ENCODE measurements at regions not wholly inside any gene's neighbourhood (a gene's known extent, or its start where the extent isn't known, plus 50 kb on each side); places are given as distances from the start of the nearest gene placed in this dataset.

DNA sequence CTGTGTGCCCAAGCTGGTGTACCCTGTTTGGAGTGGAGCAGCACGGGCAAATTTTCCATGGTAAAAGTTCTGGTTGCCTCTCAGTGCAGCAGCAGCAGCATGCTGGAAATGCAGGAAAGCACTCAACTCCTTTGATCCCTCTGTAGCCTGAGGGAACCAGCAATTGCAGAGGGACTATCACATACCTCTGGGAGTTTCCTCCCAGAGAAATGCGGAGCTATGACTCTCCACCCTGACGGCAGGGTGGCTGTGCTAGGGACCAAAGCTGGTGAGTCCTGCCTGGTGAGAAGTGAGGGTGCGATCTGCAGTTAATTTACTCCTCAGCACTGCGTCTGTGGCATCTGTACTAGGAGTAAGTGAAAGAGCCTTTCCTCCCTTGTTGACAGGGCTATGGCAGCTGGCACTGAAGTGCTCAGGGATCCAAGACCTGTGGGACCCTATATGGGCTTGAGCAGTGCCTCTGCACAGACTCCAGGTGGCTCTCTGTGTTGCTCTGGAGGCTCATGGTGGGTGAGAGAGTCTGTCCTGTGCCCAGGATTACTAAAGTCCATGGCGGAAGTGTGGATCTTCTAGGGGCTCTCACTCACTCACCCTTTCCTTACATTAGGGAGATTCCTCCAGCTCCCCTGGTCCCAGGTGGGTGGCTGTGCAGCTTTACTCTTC lies 601.2 kb upstream of the TYRP1 start:
- TF ChIP-seq, protein P1, sequence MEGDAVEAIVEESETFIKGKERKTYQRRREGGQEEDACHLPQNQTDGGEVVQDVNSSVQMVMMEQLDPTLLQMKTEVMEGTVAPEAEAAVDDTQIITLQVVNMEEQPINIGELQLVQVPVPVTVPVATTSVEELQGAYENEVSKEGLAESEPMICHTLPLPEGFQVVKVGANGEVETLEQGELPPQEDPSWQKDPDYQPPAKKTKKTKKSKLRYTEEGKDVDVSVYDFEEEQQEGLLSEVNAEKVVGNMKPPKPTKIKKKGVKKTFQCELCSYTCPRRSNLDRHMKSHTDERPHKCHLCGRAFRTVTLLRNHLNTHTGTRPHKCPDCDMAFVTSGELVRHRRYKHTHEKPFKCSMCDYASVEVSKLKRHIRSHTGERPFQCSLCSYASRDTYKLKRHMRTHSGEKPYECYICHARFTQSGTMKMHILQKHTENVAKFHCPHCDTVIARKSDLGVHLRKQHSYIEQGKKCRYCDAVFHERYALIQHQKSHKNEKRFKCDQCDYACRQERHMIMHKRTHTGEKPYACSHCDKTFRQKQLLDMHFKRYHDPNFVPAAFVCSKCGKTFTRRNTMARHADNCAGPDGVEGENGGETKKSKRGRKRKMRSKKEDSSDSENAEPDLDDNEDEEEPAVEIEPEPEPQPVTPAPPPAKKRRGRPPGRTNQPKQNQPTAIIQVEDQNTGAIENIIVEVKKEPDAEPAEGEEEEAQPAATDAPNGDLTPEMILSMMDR (IDR thresholded peaks at IDR 0.05), result no peak
- TF ChIP-seq EP300 (IDR thresholded peaks at IDR 0.05; ENCODE audit: low read depth), result no peak
- no peak for TF ChIP-seq POLR2AphosphoS5 (IDR thresholded peaks at IDR 0.05)
- no peak for TF ChIP-seq POLR2A (IDR thresholded peaks at IDR 0.05)

All from transverse colon (tissue), 4 donors.